Vagina (tissue), 2 donors: ENCODE measurements at regions not wholly inside any gene's neighbourhood (a gene's known extent, or its start where the extent isn't known, plus 50 kb on each side); places are given as distances from the start of the nearest gene placed in this dataset.
"Not testable (repeated sequence)": the region's sequence is repeated elsewhere in the genome, so short reads cannot be mapped to it uniquely, and the experiment has no call there.

Experiments used
- POLR2AphosphoS5 ChIP-seq, 2 donors: sonication (generic); formaldehyde crosslinking; IDR thresholded peaks; one replicate each; pipeline ENCODE4 v1.9.0; 2017; ENCODE audit warnings: antibody characterized with exemption in 2 of 2, mild to moderate bottlenecking in 2 of 2, low read depth in 1 of 2; ENCODE audit not compliant: insufficient read depth in 1 of 2
- TF ChIP-seq, protein P1 (sequence below), 3 experiments: fragments of 450-650 bp in 2 of 3; fragments of 200-600 bp in 1 of 3; sonication (generic) in 1 of 3; IDR thresholded peaks; one replicate each; pipeline ENCODE4 v1.5.1; 2017 to 2019; ENCODE audit warnings: antibody characterized with exemption in 3 of 3, mild to moderate bottlenecking in 2 of 3, moderate library complexity in 2 of 3

- TF ChIP-seq, protein P1, sequence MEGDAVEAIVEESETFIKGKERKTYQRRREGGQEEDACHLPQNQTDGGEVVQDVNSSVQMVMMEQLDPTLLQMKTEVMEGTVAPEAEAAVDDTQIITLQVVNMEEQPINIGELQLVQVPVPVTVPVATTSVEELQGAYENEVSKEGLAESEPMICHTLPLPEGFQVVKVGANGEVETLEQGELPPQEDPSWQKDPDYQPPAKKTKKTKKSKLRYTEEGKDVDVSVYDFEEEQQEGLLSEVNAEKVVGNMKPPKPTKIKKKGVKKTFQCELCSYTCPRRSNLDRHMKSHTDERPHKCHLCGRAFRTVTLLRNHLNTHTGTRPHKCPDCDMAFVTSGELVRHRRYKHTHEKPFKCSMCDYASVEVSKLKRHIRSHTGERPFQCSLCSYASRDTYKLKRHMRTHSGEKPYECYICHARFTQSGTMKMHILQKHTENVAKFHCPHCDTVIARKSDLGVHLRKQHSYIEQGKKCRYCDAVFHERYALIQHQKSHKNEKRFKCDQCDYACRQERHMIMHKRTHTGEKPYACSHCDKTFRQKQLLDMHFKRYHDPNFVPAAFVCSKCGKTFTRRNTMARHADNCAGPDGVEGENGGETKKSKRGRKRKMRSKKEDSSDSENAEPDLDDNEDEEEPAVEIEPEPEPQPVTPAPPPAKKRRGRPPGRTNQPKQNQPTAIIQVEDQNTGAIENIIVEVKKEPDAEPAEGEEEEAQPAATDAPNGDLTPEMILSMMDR (IDR thresholded peaks at IDR 0.05), result not testable (repeated sequence)
- TF ChIP-seq POLR2AphosphoS5 (IDR thresholded peaks at IDR 0.05; ENCODE audit: insufficient read depth in 1 of 2, low read depth in 1 of 2), result not testable (repeated sequence)
These were observed 156.4 kb downstream of the SPATA31A6 start for GRCh38 chr9:42339671-42340434.
